ENCODE measurements at regions not wholly inside any gene's neighbourhood (a gene's known extent, or its start where the extent isn't known, plus 50 kb on each side); places are given as distances from the start of the nearest gene placed in this dataset.

DNA sequence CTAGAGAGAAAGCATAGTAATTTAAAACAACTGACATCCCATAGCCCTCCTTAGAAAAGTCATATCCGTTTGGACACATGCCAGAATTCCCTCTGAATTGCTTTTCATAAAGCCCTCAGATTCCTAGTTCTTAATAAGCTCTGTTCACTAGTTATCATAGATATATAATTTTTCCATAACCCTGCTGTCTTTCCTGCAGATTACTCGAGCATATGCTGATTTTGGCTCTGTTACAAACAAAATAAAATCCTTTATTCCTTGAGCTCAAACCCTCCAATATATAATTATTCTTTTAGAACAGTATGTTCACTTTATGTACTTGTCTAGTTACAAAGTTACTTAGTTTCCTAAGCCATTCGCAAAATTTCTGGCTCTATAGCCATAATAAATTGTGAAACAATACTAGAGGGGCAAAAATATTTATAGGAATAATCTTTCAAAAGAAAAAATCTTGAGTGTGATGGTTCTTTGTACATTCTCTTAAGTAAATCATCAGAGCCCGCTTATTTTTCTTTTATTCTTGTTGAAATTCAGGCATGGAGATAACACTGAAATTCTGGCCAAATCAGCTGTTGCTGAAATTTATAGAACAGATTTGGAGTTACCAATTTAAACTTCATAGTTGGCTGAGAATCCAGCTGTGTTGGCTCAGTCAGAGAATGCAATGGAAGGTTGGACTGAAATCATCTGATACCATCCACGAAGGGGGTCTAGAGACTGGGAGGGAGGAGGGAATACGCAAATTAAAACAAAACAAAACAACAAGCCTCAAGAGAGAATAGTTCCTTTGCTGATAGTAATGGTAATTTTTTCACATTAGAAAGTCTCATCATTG, 146.1 kb upstream of the TMEM196 start:
- Histone ChIP-seq H2AK5ac (ENCODE audit: low read depth, low read length) (no peak overlapping the region), H4K8ac (ENCODE audit: extremely low read depth, insufficient read depth, low read length) (no peak overlapping the region), H3K9me3 (ENCODE audit: insufficient read depth in 2 of 2, low read depth in 1 of 2, low read length in 1 of 2) (no peaks in the 10 kb centered on the region), H3K4ac (replicated peaks; ENCODE audit: insufficient read length, low read depth, low read length) (no peak overlapping the region), H3K36me3 (ENCODE audit: control insufficient read depth in 2 of 4, insufficient read depth in 4 of 4, low read length in 3 of 4) (no peaks in the 10 kb centered on the region; a peak in 1 of 8 replicates), H4K5ac (ENCODE audit: insufficient read length, low read depth, low read length) (no peak overlapping the region), H3K4me3 (ENCODE audit: extremely low read depth in 1 of 4, insufficient read depth in 2 of 4, low read depth in 3 of 4, low read length in 4 of 4) (no peak overlapping the region), H3K27ac (ENCODE audit: low read depth, low read length) (no peak overlapping the region), H3K14ac (ENCODE audit: insufficient read length) (no peak overlapping the region), H2BK5ac (ENCODE audit: low read depth, low read length) (no peak overlapping the region), H2BK120ac (replicated peaks; ENCODE audit: low read depth, low read length) (no peak overlapping the region), H2AFZ (ENCODE audit: low read length) (no peak overlapping the region), H3K4me1 (replicated peaks in 1 of 4; ENCODE audit: control insufficient read depth in 3 of 4, insufficient read depth in 4 of 4, low read length in 3 of 4) (no peaks in the 10 kb centered on the region), H3K56ac (replicated peaks; ENCODE audit: insufficient read length, low read depth, low read length) (no peak overlapping the region), H3K18ac (ENCODE audit: extremely low read depth, low read length) (no peak overlapping the region), H4K91ac (replicated peaks; ENCODE audit: insufficient read length, low read length) (no peak overlapping the region), H3K9ac (replicated peaks in 1 of 4; ENCODE audit: extremely low read depth in 1 of 4, low read depth in 3 of 4, low read length in 3 of 4) (no peak overlapping the region), H2BK20ac (ENCODE audit: low read length) (no peak overlapping the region), H2BK15ac (ENCODE audit: low read length) (no peak overlapping the region), H3K27me3 (replicated peaks in 1 of 4; ENCODE audit: control insufficient read depth in 3 of 4, extremely low read depth in 1 of 4, insufficient read depth in 3 of 4, low read length in 3 of 4) (no peaks in the 10 kb centered on the region), H3K4me2 (ENCODE audit: insufficient read depth in 1 of 2, low read depth in 2 of 2, low read length in 2 of 2) (no peak overlapping the region), H3K23me2 (ENCODE audit: low read depth, low read length) (no peaks in the 10 kb centered on the region), H3K79me2 (ENCODE audit: control insufficient read depth in 1 of 2, insufficient read depth in 2 of 2, low read length in 2 of 2) (no peaks in the 10 kb centered on the region), H3K79me1 (ENCODE audit: low read depth, low read length) (no peaks in the 10 kb centered on the region), H4K20me1 (replicated peaks in 1 of 2; ENCODE audit: control insufficient read depth in 1 of 2, insufficient read depth in 2 of 2, low read length in 2 of 2) (no peaks in the 10 kb centered on the region), H3K23ac (ENCODE audit: insufficient read length) (no peak overlapping the region), H2BK12ac (ENCODE audit: low read depth, low read length) (no peak overlapping the region)
- TF ChIP-seq CHD2 (IDR thresholded peaks at IDR 0.05; ENCODE audit: low read length) = no peak
- TF ChIP-seq TCF12 (IDR thresholded peaks at IDR 0.05; ENCODE audit: low read depth, low read length) = no peak
- TF ChIP-seq TEAD4 (IDR thresholded peaks at IDR 0.05; ENCODE audit: low read depth, low read length) = no peak
- TF ChIP-seq CTBP2 (IDR thresholded peaks at IDR 0.05; ENCODE audit: borderline replicate concordance, insufficient read depth, insufficient read length, low read length) = no peak
- no peak for TF ChIP-seq YY1 (IDR thresholded peaks at IDR 0.05; ENCODE audit: low read depth, low read length)
- TF ChIP-seq KDM4A (IDR thresholded peaks at IDR 0.05; ENCODE audit: low read depth, low read length, severe bottlenecking) = no peak
- no peak for TF ChIP-seq SIN3A (conservative IDR thresholded peaks at IDR 0.05 in 1 of 2, IDR thresholded peaks at IDR 0.05 in 1 of 2; ENCODE audit: low read depth in 1 of 2, low read length in 2 of 2)
- CTCF ChIA-PET (ENCODE audit: partially characterized antibody) = interaction anchor here (0.6 to 1.4 kb wide), 3 partner anchors 102 to 162 kb away, joined by 3 read pairs; no protein-coding TSS in a partner anchor
- FAIRE-seq = no peak
- POLR2A ChIA-PET (ENCODE audit: partially characterized antibody) = no interaction called here
- 93% methylated on average over 6 of the region's 6 CpGs; no CpG with 5 or more reads in 1 of the 2 experiments for WGBS, 2 experiments (ENCODE audit: extremely low coverage in 1 of 2, insufficient coverage in 1 of 2, insufficient read length in 1 of 2, insufficient replicate concordance in 2 of 2, low coverage in 1 of 2, low lambda C conversion rate in 2 of 2, missing lambda C conversion rate in 1 of 2)
- no peak for DNase-seq (ENCODE audit: low read depth in 1 of 2, low spot score in 2 of 2)

All from H1 (cell line).